CD14-positive monocyte (primary cell): ENCODE measurements at regions not wholly inside any gene's neighbourhood (a gene's known extent, or its start where the extent isn't known, plus 50 kb on each side); places are given as distances from the start of the nearest gene placed in this dataset.

Experiments used
- DNase-seq, 3 donors: peaks; one replicate each; pipeline ENCODE4 v3.0.0-alpha.2; 2011 to 2022
- H2AFZ ChIP-seq: 2 replicates; pipeline ENCODE4 v1.6.0; 2012; ENCODE audit warnings: mild to moderate bottlenecking, low read depth, low read length, inconsistent platforms; ENCODE audit not compliant: insufficient read depth, poor library complexity, severe bottlenecking
- H3K27ac ChIP-seq, 2 donors: 1 replicate in 1 of 2; 2 replicates in 1 of 2; pipeline ENCODE4 v1.5.1; 2012 to 2013; ENCODE audit warnings: low read length in 2 of 2, control low read depth in 1 of 2, inconsistent platforms in 1 of 2, low read depth in 1 of 2, mild to moderate bottlenecking in 1 of 2
- H3K27me3 ChIP-seq, 2 donors: one replicate each; pipeline versions ENCODE4 v1.6.0 to v1.6.1; 2011 to 2013; ENCODE audit warnings: low read length in 2 of 2; ENCODE audit not compliant: control insufficient read depth in 2 of 2, insufficient read depth in 2 of 2
- H3K36me3 ChIP-seq, 2 donors: replicated peaks in 1 of 2; 1 replicate in 1 of 2; 2 replicates in 1 of 2; pipeline versions ENCODE4 v1.5.1 to v1.6.1; 2012 to 2013; ENCODE audit warnings: low read length in 2 of 2, control low read depth in 1 of 2, inconsistent platforms in 1 of 2, mild to moderate bottlenecking in 1 of 2; ENCODE audit not compliant: insufficient read depth in 2 of 2, control insufficient read depth in 1 of 2
- H3K4me1 ChIP-seq, 2 donors: 1 replicate in 1 of 2; 2 replicates in 1 of 2; pipeline versions ENCODE4 v1.5.1 to v1.6.1; 2012 to 2013; ENCODE audit warnings: low read length in 2 of 2, control low read depth in 1 of 2, inconsistent platforms in 1 of 2, mild to moderate bottlenecking in 1 of 2, moderate library complexity in 1 of 2; ENCODE audit not compliant: insufficient read depth in 2 of 2, control insufficient read depth in 1 of 2
- H3K4me2 ChIP-seq: replicated peaks from 2 replicates; pipeline ENCODE3; 2012; ENCODE audit warnings: low read length, moderate library complexity, mild to moderate bottlenecking; ENCODE audit not compliant: poor library complexity, severe bottlenecking; ENCODE audit errors: extremely low read depth
- H3K4me3 ChIP-seq, 3 experiments: fragments of 200-600 bp in 1 of 3; sonication (generic) in 1 of 3; replicated peaks in 1 of 3; 1 replicate in 2 of 3; 2 replicates in 1 of 3; pipeline ENCODE4 v1.5.1; 2011 to 2013; ENCODE audit warnings: low read length in 3 of 3, mild to moderate bottlenecking in 3 of 3, control low read depth in 2 of 3, low read depth in 2 of 3, inconsistent platforms in 1 of 3, moderate library complexity in 1 of 3
- H3K79me2 ChIP-seq: 2 replicates; pipeline ENCODE4 v1.6.0; 2012; ENCODE audit warnings: mild to moderate bottlenecking, control low read depth, inconsistent platforms, low read length, moderate library complexity; ENCODE audit not compliant: insufficient read depth
- H3K9ac ChIP-seq: 2 replicates; pipeline ENCODE4 v1.6.0; 2017; ENCODE audit warnings: low read length, mild to moderate bottlenecking; ENCODE audit not compliant: insufficient read depth, poor library complexity, severe bottlenecking
- H3K9me3 ChIP-seq, 2 donors: replicated peaks in 1 of 2; 1 replicate in 1 of 2; 2 replicates in 1 of 2; pipeline versions ENCODE4 v1.5.1 to v1.6.1; 2012 to 2013; ENCODE audit warnings: low read length in 2 of 2, control low read depth in 1 of 2; ENCODE audit not compliant: control insufficient read depth in 1 of 2, insufficient read depth in 1 of 2
- H4K20me1 ChIP-seq: 2 replicates; pipeline ENCODE4 v1.6.0; 2012; ENCODE audit warnings: mild to moderate bottlenecking, low read length, control low read depth, moderate library complexity; ENCODE audit not compliant: insufficient read depth
- H3K27ac Mint-ChIP-seq, 7 donors: one replicate each; pipeline ENCODE4 v1.8.0; 2020; ENCODE audit warnings: mild to moderate bottlenecking in 7 of 7, mixed read lengths in 7 of 7, moderate library complexity in 6 of 7, inconsistent platforms in 2 of 7
- H3K27me3 Mint-ChIP-seq, 3 donors: one replicate each; pipeline ENCODE4 v1.8.0; 2021 to 2022; ENCODE audit warnings: low read depth in 3 of 3, mild to moderate bottlenecking in 3 of 3, mixed read lengths in 3 of 3, moderate library complexity in 3 of 3, inconsistent platforms in 1 of 3
- H3K36me3 Mint-ChIP-seq, 2 donors: one replicate each; pipeline ENCODE4 v1.8.0; 2020; ENCODE audit warnings: mixed read lengths in 2 of 2, inconsistent platforms in 1 of 2, mild to moderate bottlenecking in 1 of 2
- H3K4me1 Mint-ChIP-seq: one replicate; pipeline ENCODE4 v1.8.0; 2020; ENCODE audit warnings: mild to moderate bottlenecking, mixed read lengths
- H3K4me3 Mint-ChIP-seq, 2 donors: one replicate each; pipeline ENCODE4 v1.8.0; 2020; ENCODE audit warnings: mild to moderate bottlenecking in 2 of 2, mixed read lengths in 2 of 2, moderate library complexity in 1 of 2
- H3K9me3 Mint-ChIP-seq, 7 donors: one replicate each; pipeline ENCODE4 v1.8.0; 2020 to 2022; ENCODE audit warnings: mixed read lengths in 7 of 7, mild to moderate bottlenecking in 6 of 7, moderate library complexity in 6 of 7, inconsistent platforms in 2 of 7
- WGBS: methylation state at CpG from one replicate; pipeline ENCODE4 v1.1.5; 2013; ENCODE audit warnings: missing lambda C conversion rate; ENCODE audit not compliant: insufficient coverage; 5-methylcytosine and 5-hydroxymethylcytosine counted together
- intact Hi-C, 2 donors: fragments of 100-400 bp; cut with micrococcal nuclease; formaldehyde crosslinking; loops; one replicate each; pipeline versions ENCODE4 v1.15.0 to v1.15.1; 2023
- TF ChIP-seq, protein P1 (sequence below): fragments of 200-600 bp; IDR thresholded peaks from one replicate; pipeline ENCODE4 v1.8.0; 2022; ENCODE audit warnings: antibody characterized with exemption, mild to moderate bottlenecking

DNA sequence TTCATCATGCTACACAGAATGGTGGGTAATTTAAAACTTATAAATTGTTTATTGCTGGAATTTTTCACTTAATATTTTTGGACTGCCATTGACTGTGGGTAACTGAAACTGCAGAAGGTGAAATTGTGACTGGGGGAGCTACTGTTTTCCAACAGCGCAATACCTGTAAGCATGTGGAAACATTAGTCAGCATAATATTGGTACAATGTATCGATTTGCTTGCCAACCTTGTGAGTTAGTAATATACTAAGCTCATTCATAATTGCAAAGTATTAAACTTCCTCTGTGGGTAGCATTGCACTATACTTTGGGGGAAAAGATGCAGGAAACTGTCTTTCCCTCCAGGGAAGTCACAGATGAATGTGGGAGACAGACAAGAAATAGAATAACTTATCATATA, 766.5 kb downstream of the HDGFL1 start:
- Mint-ChIP-seq H3K36me3 (no peaks in the 10 kb centered on the region), H3K4me3 (no peak overlapping the region), H3K27ac (no peak overlapping the region), H3K27me3 (no peaks in the 10 kb centered on the region), H3K9me3 (peaks cover 0 to 12% (median 6%) of the 10 kb centered on the region in 7 donors), H3K4me1 (no peaks in the 10 kb centered on the region)
- no peaks in the 10 kb centered on the region for H4K20me1 ChIP-seq
- DNase-seq, result no peak
- H3K27ac ChIP-seq, result no peak overlapping the region
- H3K4me1 ChIP-seq, result no peaks in the 10 kb centered on the region
- TF ChIP-seq, protein P1, sequence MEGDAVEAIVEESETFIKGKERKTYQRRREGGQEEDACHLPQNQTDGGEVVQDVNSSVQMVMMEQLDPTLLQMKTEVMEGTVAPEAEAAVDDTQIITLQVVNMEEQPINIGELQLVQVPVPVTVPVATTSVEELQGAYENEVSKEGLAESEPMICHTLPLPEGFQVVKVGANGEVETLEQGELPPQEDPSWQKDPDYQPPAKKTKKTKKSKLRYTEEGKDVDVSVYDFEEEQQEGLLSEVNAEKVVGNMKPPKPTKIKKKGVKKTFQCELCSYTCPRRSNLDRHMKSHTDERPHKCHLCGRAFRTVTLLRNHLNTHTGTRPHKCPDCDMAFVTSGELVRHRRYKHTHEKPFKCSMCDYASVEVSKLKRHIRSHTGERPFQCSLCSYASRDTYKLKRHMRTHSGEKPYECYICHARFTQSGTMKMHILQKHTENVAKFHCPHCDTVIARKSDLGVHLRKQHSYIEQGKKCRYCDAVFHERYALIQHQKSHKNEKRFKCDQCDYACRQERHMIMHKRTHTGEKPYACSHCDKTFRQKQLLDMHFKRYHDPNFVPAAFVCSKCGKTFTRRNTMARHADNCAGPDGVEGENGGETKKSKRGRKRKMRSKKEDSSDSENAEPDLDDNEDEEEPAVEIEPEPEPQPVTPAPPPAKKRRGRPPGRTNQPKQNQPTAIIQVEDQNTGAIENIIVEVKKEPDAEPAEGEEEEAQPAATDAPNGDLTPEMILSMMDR, result no peak
- 100% methylated on average over 1 of the region's 2 CpGs for WGBS
- H2AFZ ChIP-seq, result no peak overlapping the region
- no peak overlapping the region for H3K4me2 ChIP-seq
- H3K4me3 ChIP-seq, result no peak overlapping the region
- no peaks in the 10 kb centered on the region for H3K36me3 ChIP-seq
- H3K79me2 ChIP-seq, result no peaks in the 10 kb centered on the region
- no peaks in the 10 kb centered on the region for H3K27me3 ChIP-seq
- intact Hi-C loops, result no loop called here
- no peak overlapping the region for H3K9ac ChIP-seq
- peaks cover 0 to 10% of the 10 kb centered on the region in 2 donors for H3K9me3 ChIP-seq

DNA sequence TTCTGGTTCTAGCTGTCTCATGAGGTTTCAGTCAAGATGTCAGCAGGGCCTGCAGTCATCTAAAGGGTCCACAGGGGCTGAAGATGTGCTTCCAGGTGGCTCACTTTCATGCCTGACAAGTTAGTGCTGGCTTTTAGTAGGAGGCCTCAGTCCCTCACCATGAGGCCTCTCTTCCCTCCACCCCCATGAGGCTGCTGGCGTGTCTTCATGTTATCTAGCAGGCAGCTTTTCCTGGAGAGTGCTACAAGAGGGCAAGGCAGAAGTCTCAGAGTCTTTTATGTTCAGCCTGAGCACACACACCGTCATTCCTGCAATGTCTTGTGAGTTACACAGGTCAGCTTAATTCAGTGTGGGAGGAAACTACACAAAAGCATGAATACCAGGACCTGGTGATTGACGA, 769.9 kb downstream of the HDGFL1 start:
- no peaks in the 10 kb centered on the region for H3K36me3 Mint-ChIP-seq
- H3K9ac ChIP-seq, result no peak overlapping the region
- no peak for DNase-seq
- H2AFZ ChIP-seq, result no peak overlapping the region
- WGBS, result 83% methylated on average over 2 of the region's 3 CpGs
- no peak overlapping the region for H3K4me3 ChIP-seq
- no peaks in the 10 kb centered on the region for H3K27me3 Mint-ChIP-seq
- no peak overlapping the region for H3K27ac ChIP-seq
- intact Hi-C loops, result no loop called here
- no peaks in the 10 kb centered on the region for H3K4me1 ChIP-seq
- H3K4me3 Mint-ChIP-seq, result no peak overlapping the region
- H3K4me2 ChIP-seq, result no peak overlapping the region
- peaks cover 0 to 11% of the 10 kb centered on the region in 2 donors for H3K9me3 ChIP-seq
- peaks cover 2 to 15% (median 9%) of the 10 kb centered on the region in 7 donors for H3K9me3 Mint-ChIP-seq
- H3K27ac Mint-ChIP-seq, result no peak overlapping the region
- H3K4me1 Mint-ChIP-seq, result no peaks in the 10 kb centered on the region
- no peaks in the 10 kb centered on the region for H4K20me1 ChIP-seq
- TF ChIP-seq, protein P1, result no peak
- no peaks in the 10 kb centered on the region for H3K36me3 ChIP-seq
- no peaks in the 10 kb centered on the region for H3K79me2 ChIP-seq
- H3K27me3 ChIP-seq, result no peaks in the 10 kb centered on the region
